Suprapubic skin (tissue), 3 donors: ENCODE measurements at regions not wholly inside any gene's neighbourhood (a gene's known extent, or its start where the extent isn't known, plus 50 kb on each side); places are given as distances from the start of the nearest gene placed in this dataset.

Experiments used
- CTCF ChIP-seq, 2 donors: fragments of 200-600 bp in 1 of 2; fragments of 450-650 bp in 1 of 2; sonication (generic) in 1 of 2; IDR thresholded peaks; one replicate each; pipeline ENCODE4 v1.5.1; 2016 to 2019; ENCODE audit warnings: antibody characterized with exemption in 2 of 2, mild to moderate bottlenecking in 1 of 2, moderate library complexity in 1 of 2
- POLR2AphosphoS5 ChIP-seq, 3 donors: sonication (generic); formaldehyde crosslinking; IDR thresholded peaks; one replicate each; pipeline ENCODE4 v1.6.1; 2017; ENCODE audit warnings: antibody characterized with exemption in 3 of 3

GRCh38 chr12:126362964-126363363 is 1297.7 kb downstream of the AACS start:
- TF ChIP-seq POLR2AphosphoS5 (IDR thresholded peaks at IDR 0.05) = no peak
- no peak for TF ChIP-seq CTCF (IDR thresholded peaks at IDR 0.05)
